HG02588 (cell line): ENCODE measurements at regions not wholly inside any gene's neighbourhood (a gene's known extent, or its start where the extent isn't known, plus 50 kb on each side); places are given as distances from the start of the nearest gene placed in this dataset.

Source experiments
- ATAC-seq: cut with Tn5 transposase; IDR thresholded peaks from one replicate; pipeline ENCODE4 v1.9.1; 2021; ENCODE audit warnings: mild to moderate bottlenecking, moderate library complexity; ENCODE audit not compliant: unreplicated experiment

DNA sequence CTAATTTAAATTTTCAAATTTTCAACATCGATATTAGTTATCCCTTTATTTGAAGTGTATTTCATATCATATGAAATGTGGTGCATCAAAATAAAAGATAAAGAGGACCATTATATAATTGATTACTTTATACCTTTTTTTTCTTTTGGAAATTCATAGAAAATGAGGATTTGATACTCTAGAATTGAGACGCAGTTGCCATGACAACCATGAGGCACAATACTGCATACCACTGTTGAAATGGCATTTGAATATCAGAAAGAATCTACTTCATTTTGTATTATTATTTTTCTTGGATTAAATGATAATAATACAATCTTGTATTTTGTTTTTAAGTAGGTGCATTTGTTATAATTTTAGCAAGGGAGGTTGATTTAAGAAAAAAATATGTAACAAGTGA lies 323.1 kb downstream of the PCDH18 start:
- no peak for ATAC-seq

GRCh38 chr4:137206781-137207180 lies 325.5 kb downstream of the PCDH18 start:
- ATAC-seq, result no peak

DNA sequence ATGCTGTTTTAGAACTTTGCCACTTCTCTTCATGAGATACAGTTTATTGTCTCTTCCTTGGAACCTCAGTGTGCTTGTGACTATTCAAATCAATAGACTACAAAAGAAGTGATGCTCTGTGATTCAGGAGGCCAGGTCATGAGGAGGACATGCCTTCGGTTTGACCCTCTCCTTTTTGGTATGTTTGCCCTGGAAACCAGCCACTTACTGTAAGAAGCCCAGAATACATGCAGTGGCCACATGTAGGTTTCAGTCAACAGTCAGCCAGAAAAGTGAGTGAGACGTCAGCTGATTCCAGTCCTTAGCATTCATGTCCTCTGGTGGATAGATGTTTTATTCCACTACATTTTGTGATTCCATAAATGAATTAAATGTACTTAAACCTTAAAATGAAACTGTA lies 328.7 kb downstream of the PCDH18 start:
- ATAC-seq, result no peak

- no peak for ATAC-seq
Observed at GRCh38 chr4:137200322-137200721, 332.0 kb downstream of the PCDH18 start.

DNA sequence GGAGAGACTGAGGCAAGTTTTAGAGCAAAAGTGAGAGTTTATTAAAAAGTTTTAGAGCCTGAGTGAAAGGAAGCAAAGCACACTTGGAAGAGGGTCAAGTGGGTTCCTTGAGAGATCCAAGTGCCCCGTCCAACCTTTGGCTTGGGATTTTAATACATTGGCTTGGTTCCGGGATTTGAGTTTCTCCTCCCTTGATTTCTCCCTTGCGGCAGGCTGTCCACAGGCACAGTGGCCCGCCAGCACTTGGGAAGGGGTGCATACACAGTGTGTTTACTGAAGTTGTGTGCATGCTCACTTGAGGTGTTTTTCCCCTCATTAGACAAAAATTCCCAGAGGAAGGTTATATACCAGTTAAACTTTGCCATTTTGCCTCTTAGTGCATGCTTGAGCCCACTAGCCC lies 333.5 kb downstream of the PCDH18 start:
- no peak for ATAC-seq

- ATAC-seq, result no peak
Observed at GRCh38 chr4:137194670-137195069, 337.6 kb downstream of the PCDH18 start.

- no peak for ATAC-seq
Observed at GRCh38 chr4:137193564-137193963, 338.7 kb downstream of the PCDH18 start.

DNA sequence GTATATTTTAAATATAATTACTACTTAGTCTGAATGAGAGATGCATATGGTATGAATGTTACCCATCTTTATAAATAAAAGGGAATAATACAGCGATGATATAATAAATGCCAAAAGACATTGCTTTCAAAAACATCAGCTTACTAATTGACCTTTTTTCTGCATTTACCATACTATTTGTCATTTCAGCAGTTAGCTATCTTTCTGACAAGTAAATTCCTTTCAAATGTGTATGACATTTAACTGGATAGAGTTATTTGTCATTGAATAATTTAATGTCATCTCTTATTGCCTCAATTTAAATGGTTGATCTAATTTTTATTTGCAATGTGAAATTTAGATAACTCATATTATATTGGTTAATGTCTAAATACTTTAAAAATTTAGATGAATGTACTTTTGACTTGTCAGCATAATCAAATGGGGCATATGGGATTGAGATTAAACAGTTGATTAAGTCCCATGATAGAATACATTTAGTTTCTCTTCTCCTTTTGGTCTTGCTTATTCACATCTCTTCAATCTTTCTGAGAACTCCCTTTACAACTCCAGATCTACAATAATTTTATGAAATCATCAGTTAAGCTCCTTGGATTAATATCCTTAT lies 350.9 kb downstream of the PCDH18 start:
- ATAC-seq, result no peak

DNA sequence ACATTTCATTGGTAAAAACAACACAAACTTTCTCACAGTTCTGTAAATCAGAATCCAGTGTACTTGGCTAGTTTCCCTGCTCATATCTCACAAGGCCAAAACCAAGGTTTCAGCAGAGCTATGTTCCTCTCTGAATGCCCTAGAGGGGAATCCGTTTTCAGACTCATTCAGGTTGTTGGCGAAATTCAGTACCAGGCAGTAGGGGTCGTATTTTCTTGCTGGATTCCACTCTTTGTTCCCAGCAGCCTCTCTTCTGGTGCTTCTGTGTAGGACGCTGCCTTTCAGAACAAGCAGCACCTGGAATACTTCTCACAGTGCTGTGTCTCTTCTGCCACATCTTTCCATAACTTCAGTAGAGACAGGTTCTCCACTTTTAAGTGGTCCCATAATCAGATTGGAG lies 351.9 kb downstream of the PCDH18 start:
- ATAC-seq, result no peak

DNA sequence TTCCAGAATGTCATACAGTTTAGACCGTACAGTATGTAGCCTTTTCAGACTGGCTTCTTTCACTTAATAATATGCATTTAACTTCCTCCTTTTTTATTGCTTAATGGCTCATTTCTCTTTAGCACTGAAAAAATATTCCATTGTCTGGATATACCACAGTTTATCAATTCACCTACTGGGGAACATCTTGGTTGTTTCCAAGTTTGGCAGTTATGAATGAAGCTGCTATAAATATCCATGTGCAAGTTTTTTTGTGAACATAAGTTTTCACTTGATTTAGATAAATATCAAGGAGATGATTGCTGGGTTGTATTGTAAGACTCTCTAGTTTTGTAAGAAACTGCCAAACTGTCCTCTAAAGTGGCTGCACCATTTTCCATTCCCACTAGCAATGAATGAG lies 375.5 kb downstream of the PCDH18 start:
- no peak for ATAC-seq

GRCh38 chr4:137156054-137156453 lies 376.2 kb downstream of the PCDH18 start:
- ATAC-seq, result no peak

DNA sequence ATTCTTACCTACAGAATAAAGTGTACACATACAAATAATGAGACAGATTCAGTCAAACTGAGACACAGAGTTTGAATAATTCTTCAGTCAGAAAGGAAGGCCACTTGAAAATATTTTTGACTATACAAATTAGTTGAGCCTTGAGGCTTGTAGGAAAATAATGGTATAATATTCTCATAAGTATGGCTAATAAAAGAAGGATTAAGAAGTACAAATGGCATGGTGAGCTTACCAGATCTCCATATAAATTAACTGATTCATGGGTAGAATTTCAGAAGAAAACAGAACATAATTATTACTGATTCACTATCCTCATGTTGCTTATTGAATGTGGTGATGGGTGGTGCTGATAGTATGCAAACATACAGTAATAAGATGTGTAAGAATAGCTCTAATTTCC lies 401.1 kb downstream of the PCDH18 start:
- no peak for ATAC-seq

DNA sequence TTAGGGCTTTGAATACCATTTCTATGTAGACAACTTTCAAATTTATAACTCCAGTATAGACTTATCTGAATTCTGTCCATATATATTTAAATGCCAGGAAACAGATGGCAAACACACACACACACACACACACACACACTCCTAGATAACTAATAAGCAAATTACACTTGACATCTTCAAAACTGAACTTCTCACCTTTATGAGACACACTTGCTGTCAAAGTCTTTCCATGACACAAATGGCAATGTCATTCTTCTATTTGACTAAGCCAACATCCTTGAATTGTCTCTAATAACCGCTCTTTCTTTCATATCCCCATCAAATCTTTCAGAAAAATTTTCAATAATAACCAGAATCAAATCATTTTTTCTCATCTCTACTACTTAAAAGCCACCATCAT lies 402.4 kb downstream of the PCDH18 start:
- ATAC-seq, result no peak

GRCh38 chr4:137129441-137129840 lies 402.9 kb downstream of the PCDH18 start:
- no peak for ATAC-seq

- ATAC-seq, result no peak
Observed at GRCh38 chr4:137125011-137125410, 407.3 kb downstream of the PCDH18 start.

DNA sequence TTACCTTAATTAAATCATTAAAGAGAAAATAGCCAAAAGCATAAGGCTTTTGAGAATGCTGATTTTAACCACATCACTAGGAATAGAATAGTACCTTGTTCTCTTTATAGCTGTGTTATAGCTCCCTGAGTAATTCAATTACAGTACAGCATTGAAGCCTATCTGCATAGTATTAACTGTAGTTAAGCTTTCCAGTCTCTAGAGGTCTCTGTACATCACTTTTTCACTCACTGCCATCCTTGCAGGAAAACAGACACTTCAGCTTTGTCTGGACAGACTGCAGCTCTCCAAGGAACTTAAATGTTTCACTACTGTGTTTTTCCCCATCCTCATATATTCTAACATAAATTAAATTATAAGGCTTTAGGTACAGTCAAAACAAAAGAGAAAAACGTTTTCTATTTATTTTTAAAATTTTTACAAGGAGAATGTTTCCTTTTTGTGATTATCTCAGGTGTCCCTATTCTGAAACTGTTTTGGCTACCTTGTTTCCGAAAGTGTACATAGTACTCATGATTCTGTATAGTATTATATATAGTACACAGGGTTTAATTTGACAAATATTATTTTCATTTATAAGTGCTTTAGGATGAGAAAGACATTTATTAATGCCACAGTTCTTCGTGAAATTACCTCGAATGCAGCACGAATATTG lies 407.9 kb downstream of the PCDH18 start:
- ATAC-seq, result peak; percentile 86

DNA sequence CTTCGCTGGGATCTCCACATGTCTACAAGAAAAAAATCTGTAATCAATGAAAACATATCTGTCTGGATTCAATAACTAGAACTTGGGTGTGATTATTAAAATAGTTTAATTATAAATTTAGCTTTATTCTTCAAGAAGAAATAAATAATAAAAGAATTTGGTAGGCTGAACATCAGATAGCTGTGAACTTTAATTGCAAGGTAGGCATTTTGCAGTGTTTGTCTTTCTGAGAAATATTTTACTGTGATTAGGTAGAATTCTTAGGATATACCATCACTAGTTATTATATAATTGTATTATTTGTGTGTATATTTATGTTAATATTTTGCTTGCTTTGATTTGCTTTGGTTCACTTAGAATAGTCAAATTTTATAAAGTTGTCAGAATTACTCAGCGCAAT lies 409.4 kb downstream of the PCDH18 start:
- ATAC-seq, result no peak

DNA sequence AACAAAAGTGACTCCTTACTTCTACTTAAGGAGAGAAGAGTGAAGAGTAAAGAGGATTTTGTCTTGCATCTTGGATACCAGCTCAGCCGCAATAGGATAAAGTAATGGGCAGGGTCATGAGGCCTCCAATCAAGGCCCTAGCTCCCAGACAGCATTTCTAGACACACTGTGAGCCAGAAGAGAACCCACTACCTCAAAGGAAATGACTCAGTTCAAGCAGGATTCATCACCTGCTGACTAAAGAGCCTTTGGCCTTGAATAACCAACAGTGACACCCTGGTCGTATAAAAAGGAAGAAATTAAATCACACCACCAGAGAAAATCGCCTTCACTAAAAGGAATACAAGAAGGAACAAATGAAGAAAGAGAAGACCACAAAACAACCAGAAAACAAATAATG lies 416.1 kb downstream of the PCDH18 start:
- no peak for ATAC-seq

DNA sequence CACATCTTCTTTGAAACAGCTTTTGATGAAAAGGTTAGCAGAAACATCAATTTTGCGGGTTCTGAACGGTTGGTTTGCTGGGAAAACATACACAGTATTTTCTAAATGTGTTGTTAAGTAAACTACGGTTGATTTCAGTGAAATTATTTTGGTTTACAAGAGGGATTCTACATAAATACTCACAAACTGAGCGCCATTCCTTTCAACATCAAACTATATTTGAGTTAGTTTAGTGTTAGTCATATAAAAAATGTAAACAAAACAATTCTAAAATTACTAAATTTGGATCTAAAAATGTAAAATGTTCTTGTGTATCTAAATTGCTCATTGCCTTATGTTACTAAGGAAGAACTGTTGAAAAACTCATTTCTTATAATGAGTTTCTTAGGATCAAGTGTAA lies 425.6 kb downstream of the PCDH18 start:
- ATAC-seq, result no peak

DNA sequence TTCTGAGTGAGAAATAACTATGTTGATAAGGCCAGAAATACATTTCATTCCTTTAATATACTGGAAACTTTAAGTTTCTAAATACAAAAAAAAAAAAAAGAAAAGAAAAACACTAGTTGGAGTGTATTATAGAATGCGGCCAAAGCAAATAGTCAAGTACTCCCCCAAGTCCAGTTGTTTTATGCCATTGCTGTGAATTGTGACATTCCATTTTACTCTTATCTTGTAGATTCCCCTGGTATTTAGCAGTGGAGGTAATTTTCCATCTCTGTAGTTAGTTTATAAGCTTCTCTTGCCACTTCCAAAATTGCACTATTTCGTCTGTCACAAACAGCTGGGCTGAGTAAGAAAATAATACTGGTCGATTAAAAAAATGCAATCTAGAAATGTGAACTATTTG lies 426.0 kb downstream of the PCDH18 start:
- ATAC-seq, result no peak

- ATAC-seq, result no peak
Observed at GRCh38 chr4:137090951-137091350, 441.3 kb downstream of the PCDH18 start.

GRCh38 chr4:137083571-137084135 lies 448.6 kb downstream of the PCDH18 start:
- no peak for ATAC-seq

- ATAC-seq, result no peak
Observed at GRCh38 chr4:137082061-137082460, 450.2 kb downstream of the PCDH18 start.
